ENCODE measurements at regions not wholly inside any gene's neighbourhood (a gene's known extent, or its start where the extent isn't known, plus 50 kb on each side); places are given as distances from the start of the nearest gene placed in this dataset.

GRCh38 chr9:89768051-89768450 is 163.2 kb downstream of the GADD45G start:
- Histone ChIP-seq H3K4me3 (no peak overlapping the region), H3K4me1 (ENCODE audit: control insufficient read depth in 5 of 5, insufficient read depth in 5 of 5, low read length in 5 of 5) (peaks cover 0 to 2% (median 0%) of the 10 kb centered on the region in 5 donors), H3K9me3 (ENCODE audit: control insufficient read depth in 4 of 4, insufficient read depth in 3 of 4, low read length in 3 of 4) (peaks cover 0 to 2% (median 0%) of the 10 kb centered on the region in 4 donors), H3K9ac (ENCODE audit: insufficient read depth in 1 of 2, low read length in 2 of 2) (no peak overlapping the region), H3K27ac (ENCODE audit: low read depth in 1 of 2, low read length in 1 of 2) (no peak overlapping the region), H3K36me3 (ENCODE audit: control insufficient read depth in 4 of 4, insufficient read depth in 4 of 4, low read length in 4 of 4) (no peaks in the 10 kb centered on the region), H3K27me3 (ENCODE audit: control insufficient read depth in 3 of 3, insufficient read depth in 3 of 3, low read length in 2 of 3) (no peaks in the 10 kb centered on the region)
- ATAC-seq (ENCODE audit: insufficient read depth, low FRiP score) (no peak), DNase-seq (no peak)
- WGBS, 2 donors: 66 to 67% methylated on average over 4 of the region's 4 CpGs
- TF ChIP-seq, protein P1, sequence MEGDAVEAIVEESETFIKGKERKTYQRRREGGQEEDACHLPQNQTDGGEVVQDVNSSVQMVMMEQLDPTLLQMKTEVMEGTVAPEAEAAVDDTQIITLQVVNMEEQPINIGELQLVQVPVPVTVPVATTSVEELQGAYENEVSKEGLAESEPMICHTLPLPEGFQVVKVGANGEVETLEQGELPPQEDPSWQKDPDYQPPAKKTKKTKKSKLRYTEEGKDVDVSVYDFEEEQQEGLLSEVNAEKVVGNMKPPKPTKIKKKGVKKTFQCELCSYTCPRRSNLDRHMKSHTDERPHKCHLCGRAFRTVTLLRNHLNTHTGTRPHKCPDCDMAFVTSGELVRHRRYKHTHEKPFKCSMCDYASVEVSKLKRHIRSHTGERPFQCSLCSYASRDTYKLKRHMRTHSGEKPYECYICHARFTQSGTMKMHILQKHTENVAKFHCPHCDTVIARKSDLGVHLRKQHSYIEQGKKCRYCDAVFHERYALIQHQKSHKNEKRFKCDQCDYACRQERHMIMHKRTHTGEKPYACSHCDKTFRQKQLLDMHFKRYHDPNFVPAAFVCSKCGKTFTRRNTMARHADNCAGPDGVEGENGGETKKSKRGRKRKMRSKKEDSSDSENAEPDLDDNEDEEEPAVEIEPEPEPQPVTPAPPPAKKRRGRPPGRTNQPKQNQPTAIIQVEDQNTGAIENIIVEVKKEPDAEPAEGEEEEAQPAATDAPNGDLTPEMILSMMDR (IDR thresholded peaks at IDR 0.05; ENCODE audit: control extremely low read depth, extremely low read depth): no peak

- H3K27ac ChIP-seq (ENCODE audit: low read depth in 1 of 2, low read length in 1 of 2): no peak overlapping the region
- no peak for ATAC-seq (ENCODE audit: insufficient read depth, low FRiP score)
- no peaks in the 10 kb centered on the region for H3K27me3 ChIP-seq (ENCODE audit: control insufficient read depth in 3 of 3, insufficient read depth in 3 of 3, low read length in 2 of 3)
- peak in 1 of 3 donors; percentile 6 for DNase-seq
- H3K4me3 ChIP-seq: no peak overlapping the region
- H3K36me3 ChIP-seq (ENCODE audit: control insufficient read depth in 4 of 4, insufficient read depth in 4 of 4, low read length in 4 of 4): no peaks in the 10 kb centered on the region
- 89 to 97% methylated on average over 7 of the region's 7 CpGs for WGBS, 2 donors
- H3K9me3 ChIP-seq (ENCODE audit: control insufficient read depth in 4 of 4, insufficient read depth in 3 of 4, low read length in 3 of 4): peaks cover 0 to under 1% (median 0%) of the 10 kb centered on the region in 4 donors
- TF ChIP-seq, protein P1 (IDR thresholded peaks at IDR 0.05; ENCODE audit: control extremely low read depth, extremely low read depth): no peak
- H3K9ac ChIP-seq (ENCODE audit: insufficient read depth in 1 of 2, low read length in 2 of 2): no peak overlapping the region
- H3K4me1 ChIP-seq (ENCODE audit: control insufficient read depth in 5 of 5, insufficient read depth in 5 of 5, low read length in 5 of 5): peaks cover 0 to 2% (median 0%) of the 10 kb centered on the region in 5 donors
These were observed 163.8 kb downstream of the GADD45G start for GRCh38 chr9:89768650-89769071.

- TF ChIP-seq, protein P1 (IDR thresholded peaks at IDR 0.05; ENCODE audit: control extremely low read depth, extremely low read depth): no peak
- no peaks in the 10 kb centered on the region for H3K27me3 ChIP-seq (ENCODE audit: control insufficient read depth in 3 of 3, insufficient read depth in 3 of 3, low read length in 2 of 3)
- ATAC-seq (ENCODE audit: insufficient read depth, low FRiP score) (no peak), DNase-seq (peak in 2 of 3 donors; percentile 3 to 32)
- H3K36me3 ChIP-seq (ENCODE audit: control insufficient read depth in 4 of 4, insufficient read depth in 4 of 4, low read length in 4 of 4): no peaks in the 10 kb centered on the region
- no peak overlapping the region for H3K4me3 ChIP-seq
- H3K4me1 ChIP-seq (ENCODE audit: control insufficient read depth in 5 of 5, insufficient read depth in 5 of 5, low read length in 5 of 5): peaks cover 0 to 13% (median 0%) of the 10 kb centered on the region in 5 donors
- no peaks in the 10 kb centered on the region for H3K9me3 ChIP-seq (ENCODE audit: control insufficient read depth in 4 of 4, insufficient read depth in 3 of 4, low read length in 3 of 4)
- WGBS, 2 donors: 81 to 85% methylated on average over 8 of the region's 8 CpGs
- no peak overlapping the region for H3K9ac ChIP-seq (ENCODE audit: insufficient read depth in 1 of 2, low read length in 2 of 2)
- no peak overlapping the region for H3K27ac ChIP-seq (ENCODE audit: low read depth in 1 of 2, low read length in 1 of 2)
These were observed 165.8 kb downstream of the GADD45G start for GRCh38 chr9:89770531-89771174.
